Retinal pigment epithelial cell (primary cell): ENCODE measurements at regions not wholly inside any gene's neighbourhood (a gene's known extent, or its start where the extent isn't known, plus 50 kb on each side); places are given as distances from the start of the nearest gene placed in this dataset.

Source experiments
- DNase-seq: peaks from one replicate; pipeline ENCODE4 v3.0.0-alpha.2; 2010; ENCODE audit warnings: low read depth
- H3K4me3 ChIP-seq: 2 replicates; pipeline ENCODE4 v1.5.1; 2011; ENCODE audit warnings: mild to moderate bottlenecking, low read length, control low read depth, moderate library complexity
- CTCF ChIP-seq: conservative IDR thresholded peaks from 2 replicates; pipeline ENCODE4 v1.5.1; 2011; ENCODE audit warnings: low read depth, low read length, control low read depth, inconsistent platforms

DNA sequence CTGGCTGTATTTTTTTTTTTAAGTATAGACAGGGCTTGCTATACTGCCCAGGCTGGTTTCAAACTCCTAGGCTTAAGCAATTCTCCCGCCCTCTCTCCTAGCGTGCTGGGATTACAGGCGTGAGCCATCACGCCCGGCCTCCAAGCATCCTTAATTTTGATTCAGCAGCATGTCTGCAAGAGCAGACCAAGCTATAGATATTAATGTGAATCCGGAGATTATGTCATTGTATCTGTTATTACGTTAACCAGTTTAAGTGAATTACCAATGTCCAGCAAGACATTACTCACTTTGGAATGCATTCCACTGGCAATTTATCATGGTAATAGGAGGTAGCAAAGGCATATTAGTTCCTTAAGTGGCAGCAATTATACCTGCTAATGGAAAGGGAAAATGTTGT is 179.7 kb downstream of the CHRM3 start:
- no peak for TF ChIP-seq CTCF
- no peak for DNase-seq
- H3K4me3 ChIP-seq = no peak overlapping the region

DNA sequence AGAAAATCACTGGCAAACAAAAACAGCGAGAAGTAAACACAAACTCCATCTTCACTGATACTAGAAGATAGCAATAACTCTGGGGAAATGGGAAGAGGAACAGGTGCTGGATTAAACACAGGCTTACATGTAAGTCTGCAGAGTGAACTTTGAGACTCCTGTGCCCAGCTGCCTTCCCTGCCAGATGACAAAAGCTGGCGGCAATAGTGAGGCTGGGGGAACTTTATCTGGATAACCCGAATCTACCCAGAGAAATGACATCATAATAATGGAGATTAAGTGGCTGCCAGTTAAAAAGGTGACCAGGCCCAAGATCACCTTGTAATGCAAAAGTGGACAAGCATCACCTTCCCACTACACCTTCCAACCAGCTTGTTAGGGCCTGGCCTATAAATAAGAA is 184.5 kb downstream of the CHRM3 start:
- no peak overlapping the region for H3K4me3 ChIP-seq
- DNase-seq = no peak
- no peak for TF ChIP-seq CTCF

- TF ChIP-seq CTCF = no peak
These were observed 185.8 kb downstream of the CHRM3 start for GRCh38 chr1:239572183-239572582.

GRCh38 chr1:239574112-239574511 is 187.7 kb downstream of the CHRM3 start:
- H3K4me3 ChIP-seq = no peak overlapping the region
- TF ChIP-seq CTCF = no peak
- no peak for DNase-seq

More at GRCh38 chr1:239572183-239572582, 185.8 kb downstream of the CHRM3 start:
- H3K4me3 ChIP-seq = no peak overlapping the region
- no peak for DNase-seq

DNA sequence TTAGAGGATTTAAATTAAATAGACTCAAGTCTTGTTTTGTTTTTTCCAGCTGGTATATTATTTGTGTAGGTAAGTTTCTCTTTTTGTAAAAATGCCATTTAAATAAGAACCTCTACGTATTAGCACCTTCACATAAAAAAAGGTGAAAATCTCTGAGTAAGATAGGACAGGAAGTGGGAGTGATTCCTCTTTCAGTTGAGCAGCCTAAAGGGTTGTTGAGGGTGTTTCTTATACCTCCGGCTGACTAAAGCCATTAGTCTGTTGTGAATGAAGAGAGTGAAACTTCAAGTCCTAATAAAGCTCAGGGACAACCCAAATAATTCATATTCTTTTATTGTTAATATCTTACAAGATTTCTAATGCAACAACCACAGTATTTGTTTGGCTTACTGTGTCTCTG is 188.7 kb downstream of the CHRM3 start:
- H3K4me3 ChIP-seq = no peak overlapping the region
- DNase-seq = no peak
- TF ChIP-seq CTCF = no peak

DNA sequence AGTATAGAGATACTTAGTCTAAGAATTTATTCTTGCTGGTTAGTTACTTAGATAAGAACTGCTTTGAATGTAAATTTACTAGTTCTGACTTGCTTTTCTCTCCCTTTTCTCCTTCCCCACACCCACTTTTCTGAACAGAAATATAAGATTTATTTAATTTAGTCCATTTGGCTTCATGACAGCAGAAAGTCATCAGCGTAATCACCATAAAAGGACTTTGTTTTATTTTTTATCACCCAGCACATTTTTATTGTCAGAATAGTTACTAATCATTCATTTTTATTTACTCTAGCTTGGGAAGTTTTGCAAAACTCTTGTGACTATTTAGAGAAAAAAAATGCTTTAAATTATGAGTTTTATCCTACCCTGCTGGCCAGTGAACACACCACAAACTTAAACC is 197.2 kb downstream of the CHRM3 start:
- no peak overlapping the region for H3K4me3 ChIP-seq
- DNase-seq = no peak
- TF ChIP-seq CTCF = no peak

DNA sequence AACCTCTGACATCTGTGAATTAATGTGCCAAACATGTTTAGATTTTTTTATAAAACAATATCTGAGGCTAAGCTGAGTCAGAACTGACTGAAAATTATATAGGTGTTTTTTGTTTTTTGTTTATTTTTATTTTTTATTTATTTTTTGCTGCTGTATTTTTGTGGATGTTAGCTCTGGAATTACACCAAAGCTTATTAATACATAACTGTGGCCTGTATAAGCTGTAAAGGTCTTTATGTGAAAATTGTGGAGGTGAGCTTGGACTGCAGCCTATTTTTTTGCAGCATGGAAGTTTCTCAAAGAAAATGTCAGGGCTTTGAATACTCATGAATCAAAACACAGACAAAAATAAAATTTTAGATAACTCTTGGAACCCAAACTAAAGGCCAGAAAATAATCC is 199.8 kb downstream of the CHRM3 start:
- H3K4me3 ChIP-seq = no peak overlapping the region
- no peak for DNase-seq
- TF ChIP-seq CTCF = no peak
